ENCODE measurements at regions not wholly inside any gene's neighbourhood (a gene's known extent, or its start where the extent isn't known, plus 50 kb on each side); places are given as distances from the start of the nearest gene placed in this dataset.
"Not testable (repeated sequence)": the region's sequence is repeated elsewhere in the genome, so short reads cannot be mapped to it uniquely, and the experiment has no call there.

DNA sequence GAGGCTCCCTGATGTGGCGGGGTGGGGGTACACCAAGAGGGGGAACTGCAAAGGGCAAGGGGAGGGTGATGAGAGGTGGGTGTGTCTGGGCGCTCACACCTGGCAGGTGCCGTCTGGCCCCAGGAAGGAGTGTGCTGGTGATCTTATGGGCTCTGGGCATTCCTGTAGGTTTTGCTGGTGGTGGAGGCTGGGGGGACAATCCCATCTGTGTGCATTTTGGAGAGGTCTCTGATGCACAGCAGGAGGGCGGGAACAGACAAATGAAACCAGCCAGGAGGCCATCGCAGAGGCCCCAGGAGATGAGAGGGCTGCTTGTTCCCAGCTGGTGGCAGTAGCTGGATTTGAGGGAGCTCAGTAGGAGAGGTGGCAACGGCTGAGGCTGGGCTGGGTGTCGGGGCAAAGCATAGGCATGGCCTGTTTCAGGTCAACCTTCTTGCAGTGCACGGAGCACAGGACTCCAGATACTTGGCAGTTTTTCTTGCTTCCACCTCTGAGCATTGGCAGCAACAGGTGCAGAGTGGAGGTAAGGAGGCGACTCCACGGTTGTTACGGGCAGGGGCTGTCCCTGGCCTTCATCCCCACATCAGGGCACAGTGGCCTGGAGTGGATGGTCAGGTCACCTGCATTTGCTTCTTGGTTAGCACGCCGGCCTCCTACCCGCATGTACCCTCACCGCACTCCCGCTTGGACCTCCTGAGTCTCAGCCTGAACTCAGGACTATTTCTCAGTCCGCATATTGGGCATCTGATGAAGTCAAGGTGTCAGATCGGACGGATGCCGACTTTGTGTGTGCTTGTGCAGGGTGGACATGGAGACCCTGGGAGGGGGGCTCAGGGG, 194.2 kb upstream of the HDAC4 start:
- no peak for DNase-seq

GRCh38 chr2:239594019-239594771, 193.4 kb upstream of the HDAC4 start:
- DNase-seq: no peak

DNA sequence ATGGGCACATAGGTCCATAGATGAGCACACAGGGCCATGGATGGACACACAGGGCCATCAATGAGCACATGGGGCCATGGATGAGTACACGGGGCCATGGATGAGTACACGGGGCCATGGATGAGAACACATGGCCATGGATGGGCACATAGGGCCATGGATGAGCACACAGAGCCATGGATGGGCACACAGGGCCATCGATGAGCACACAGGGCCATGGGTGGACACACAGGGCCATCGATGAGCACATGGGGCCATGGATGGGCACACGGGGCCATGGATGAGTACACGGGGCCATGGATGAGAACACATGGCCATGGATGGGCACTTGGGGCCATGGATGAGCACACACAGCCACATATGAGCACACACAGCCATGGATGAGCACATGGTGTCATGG, 192.6 kb upstream of the HDAC4 start:
- no peak for DNase-seq

DNA sequence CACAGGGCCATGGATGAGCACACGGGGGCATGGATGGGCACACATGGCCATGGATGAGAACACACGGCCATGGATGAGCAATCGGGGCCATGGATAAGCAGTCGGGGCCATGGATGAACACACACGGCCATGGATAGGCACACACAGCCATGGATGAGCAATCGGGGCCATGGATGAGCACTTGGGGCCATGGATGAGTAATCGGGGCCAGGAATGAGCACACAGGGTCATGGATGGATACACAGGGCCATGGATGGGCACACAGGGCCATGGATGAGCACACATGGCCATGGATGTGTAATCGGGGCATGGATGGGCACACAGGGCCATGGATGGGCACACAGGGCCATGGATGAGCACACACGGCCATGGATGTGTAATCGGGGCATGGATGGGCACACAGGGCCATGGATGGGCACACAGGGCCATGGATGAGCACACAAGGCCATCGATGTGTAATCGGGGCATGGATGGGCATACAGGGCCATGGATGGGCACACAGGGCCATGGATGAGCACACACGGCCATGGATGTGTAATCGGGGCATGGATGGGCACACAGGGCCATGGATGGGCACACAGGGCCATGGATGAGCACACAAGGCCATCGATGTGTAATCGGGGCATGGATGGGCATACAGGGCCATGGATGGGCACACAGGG, 191.9 kb upstream of the HDAC4 start:
- not testable (repeated sequence) for DNase-seq

DNA sequence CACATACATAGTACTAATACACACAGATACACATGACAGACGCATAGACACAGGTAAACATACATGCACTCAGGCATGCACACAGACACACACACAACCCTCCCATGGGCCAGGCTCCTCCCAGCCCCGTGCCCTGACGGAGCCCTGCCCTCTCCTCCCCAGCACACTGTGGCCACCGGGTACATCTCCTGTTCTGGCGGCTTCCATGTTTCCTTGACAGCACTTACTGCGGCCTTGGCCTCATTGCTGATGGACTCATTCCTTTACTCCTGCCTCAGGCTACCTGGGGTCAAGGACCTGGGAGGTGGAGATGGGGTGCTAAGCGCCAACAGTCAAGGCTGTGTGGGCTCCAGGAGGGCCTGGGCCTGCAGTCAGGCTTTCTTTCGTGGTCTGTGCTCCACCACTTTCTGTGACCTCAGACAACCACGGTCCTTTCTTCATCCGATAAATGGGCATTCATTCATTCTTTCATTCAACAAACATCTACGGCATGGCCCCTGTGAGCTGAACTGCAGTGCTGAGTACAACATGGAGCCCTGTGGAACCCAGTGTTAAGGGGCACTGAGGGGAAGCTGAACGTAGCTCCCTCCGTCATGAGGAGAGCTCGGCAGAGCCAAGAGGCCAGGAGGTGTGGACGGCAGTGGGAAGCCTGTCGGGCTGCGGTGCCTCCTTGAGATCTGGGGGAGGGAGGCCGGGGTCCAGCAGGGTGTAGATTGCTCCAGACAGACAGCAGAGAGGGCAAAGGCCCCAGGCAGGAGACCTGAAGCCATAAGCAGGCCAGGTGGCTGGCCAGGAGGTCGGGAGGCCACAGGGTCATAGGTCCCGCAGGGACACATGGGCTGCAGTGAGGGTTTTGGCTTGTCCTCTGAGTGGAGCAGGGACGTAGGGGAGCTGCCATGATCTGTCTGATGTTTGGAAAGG, 190.4 kb upstream of the HDAC4 start:
- no peak for DNase-seq

- no peak for DNase-seq
These were observed 189.5 kb upstream of the HDAC4 start for GRCh38 chr2:239590276-239590675.

DNA sequence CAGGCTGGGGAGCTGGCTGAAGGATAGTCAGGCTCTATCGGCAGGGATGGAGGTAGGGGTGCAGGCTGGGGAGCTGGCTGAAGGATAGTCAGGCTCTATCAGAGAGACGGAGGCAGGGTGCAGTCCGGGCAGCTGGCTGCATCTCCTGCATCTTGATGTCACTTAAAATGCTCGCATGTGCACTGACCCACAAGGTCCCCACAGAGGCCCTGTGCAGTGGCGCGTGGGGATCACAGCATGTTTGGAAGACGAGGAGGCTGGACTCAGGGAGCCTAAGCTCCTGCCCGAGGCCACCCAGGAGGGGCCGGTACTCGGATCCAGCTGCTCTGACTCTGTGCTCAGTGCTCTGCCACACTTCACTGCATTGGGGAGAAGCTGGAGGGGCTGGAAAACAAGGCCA, 189.0 kb upstream of the HDAC4 start:
- no peak for DNase-seq

- no peak for DNase-seq
These were observed 188.5 kb upstream of the HDAC4 start for GRCh38 chr2:239589270-239589825.

DNA sequence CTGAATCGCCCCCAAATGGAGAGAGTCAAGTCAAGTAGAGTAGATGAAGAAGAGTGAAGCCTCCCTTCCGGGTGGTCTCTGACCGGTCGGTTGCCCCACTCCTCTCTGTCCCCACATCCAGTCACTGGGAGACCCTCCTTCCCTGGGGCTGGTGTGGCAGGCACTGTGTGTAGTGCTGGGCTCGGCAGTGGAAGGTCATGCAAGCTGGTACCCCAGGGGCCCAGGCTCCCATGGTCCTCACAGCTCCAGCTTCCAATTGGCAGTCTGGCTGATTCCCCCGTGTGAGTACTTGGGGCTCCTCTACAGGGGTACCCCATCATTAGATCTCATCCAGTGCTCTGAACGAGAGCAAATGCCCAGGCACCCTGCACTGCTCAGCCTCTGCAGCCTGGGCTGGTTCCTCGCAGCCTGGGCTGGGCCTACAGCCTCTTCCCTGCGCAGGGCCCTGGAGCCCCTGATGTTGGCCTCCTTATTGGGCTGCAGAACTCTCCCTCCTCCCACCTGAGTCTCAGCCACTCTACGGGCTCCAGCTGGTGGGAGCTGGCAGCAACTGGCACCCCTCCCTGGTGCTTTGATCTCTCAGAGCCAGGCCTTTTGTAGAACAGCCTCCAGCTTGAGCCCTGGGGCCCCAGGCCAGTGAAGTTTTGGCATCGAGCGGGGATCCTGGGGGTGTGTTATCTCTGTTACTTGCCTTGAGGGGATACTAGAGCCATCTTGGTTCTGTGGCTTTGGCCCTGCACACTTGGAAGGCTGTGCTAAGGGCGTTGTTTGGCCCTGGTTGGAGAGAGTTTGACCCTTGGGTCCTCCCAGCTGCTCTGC, 187.8 kb upstream of the HDAC4 start:
- no peak for DNase-seq

GRCh38 chr2:239587841-239588240, 187.0 kb upstream of the HDAC4 start:
- no peak for DNase-seq

DNA sequence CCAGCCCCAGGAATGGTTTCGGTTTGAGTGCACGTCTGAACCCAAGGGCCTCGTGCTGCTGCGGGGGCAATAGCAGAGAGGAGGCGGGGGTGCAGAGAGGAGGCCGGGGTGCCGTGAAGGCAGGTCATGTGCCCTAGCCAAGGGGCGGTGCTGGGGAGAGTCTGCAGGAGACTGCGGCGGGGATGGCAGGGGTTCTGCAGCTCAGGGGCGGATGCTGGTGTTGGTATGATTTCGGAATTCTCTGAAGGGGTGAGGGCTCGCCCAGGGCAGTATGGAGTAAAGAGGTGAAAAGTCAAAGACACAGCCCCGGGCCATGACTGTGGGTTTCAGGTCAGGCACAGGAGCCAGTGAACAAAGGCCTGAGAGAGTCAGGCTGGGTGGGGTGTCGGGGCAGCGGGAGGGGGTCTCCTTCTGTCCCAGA, 186.5 kb upstream of the HDAC4 start:
- no peak for DNase-seq

GRCh38 chr2:239586651-239587310, 186.0 kb upstream of the HDAC4 start:
- DNase-seq: no peak

DNA sequence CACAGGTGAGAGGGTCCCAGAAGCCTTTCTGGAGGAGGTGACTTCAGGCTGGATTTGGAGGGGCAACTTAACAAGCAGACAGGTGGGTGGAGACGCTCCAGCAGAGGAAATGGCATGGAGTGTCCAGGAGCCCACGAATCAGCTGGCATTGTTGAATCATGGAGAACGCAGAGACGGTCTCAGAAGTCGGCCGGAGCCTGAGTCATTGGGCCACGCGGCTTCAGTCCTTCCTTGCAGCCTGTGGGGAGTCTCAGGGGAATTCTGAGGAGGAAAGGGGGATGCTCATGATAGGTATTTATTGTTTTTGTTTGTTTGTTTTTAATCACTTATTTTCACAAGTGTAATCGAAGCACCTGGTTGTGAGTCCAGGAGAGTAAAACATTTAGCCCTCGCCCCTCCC, 184.6 kb upstream of the HDAC4 start:
- DNase-seq: no peak

- no peak for DNase-seq
These were observed 184.2 kb upstream of the HDAC4 start for GRCh38 chr2:239584986-239585385.

DNA sequence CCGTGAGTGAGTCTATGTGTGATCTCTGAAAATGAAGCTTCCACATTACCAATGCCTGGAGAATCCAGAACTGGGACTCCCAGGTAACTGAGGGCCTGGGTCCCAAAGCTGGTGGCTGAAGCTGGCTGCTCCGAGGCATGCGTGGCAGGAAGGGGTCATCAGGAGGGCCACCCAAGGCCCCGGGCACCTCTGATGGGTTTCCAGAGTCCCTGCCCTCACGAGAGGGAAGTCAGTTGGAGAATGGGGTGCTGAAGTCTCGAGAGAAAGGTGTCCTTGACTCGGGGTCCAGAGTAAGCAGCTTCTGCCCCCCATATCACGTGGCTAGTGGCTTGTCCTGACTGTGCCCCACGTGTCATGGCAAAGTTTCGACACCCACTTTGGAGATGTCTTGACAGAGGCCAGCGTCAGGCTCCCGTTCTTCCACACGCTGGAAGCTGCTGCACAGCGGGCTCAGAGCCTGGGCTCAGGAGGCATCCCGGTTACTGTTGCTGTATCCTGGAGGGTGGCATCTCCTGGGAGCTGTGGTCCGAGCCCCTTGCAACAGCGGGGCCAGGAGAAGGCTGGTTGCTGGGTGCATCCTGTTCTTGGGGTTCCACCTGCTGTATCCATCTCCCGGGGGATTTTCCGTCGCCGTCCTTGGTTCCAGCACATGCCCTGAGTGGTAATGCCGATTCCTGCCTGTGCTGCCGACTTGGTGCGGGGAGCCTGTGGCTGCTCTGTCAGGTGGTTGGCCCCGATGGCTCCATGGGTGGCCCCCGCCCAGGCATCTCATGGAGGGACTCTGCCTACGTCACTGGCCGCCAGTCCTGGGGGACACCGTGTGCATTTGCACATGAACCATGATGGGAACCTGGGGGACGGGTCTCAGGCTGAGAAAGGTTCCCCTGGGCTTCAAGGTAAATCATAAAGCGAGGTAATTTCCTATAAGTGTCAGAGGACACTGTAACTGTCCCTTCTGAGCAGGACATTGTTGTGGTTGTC, 183.3 kb upstream of the HDAC4 start:
- DNase-seq: no peak

DNA sequence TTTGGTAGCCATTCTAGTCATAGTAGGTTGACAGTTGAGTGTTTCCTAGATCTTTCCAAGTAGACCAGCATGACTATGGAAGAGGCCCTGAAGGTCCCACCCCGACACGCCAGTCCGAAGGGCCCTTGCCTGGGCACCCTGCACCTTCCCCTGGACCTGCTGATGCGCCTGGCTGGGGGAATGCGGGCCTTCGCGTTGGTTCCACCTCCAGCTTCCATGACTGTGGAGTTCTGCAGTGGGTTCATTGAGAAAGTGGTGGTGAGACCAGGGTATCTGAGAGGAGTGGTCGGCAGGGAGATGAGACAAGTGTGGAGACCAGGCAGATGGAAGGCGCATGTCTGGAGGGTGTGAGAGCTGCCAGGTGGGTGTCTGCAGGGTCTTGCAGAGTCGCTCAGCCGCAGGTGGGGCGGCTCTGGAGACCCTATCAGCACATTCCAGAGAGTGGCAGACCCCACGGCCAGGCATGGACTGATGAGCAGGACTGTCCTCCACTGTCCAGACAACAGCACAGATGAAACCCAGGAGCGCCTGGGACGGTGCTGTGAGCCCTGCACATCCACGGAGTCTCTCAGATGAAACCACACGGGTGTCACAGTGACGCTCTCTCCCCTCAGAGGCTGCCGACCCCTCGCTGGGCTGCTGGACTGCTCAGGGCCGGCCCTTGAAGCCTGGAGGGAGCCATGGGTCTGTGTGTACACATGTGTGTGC, 182.5 kb upstream of the HDAC4 start:
- DNase-seq: no peak

DNA sequence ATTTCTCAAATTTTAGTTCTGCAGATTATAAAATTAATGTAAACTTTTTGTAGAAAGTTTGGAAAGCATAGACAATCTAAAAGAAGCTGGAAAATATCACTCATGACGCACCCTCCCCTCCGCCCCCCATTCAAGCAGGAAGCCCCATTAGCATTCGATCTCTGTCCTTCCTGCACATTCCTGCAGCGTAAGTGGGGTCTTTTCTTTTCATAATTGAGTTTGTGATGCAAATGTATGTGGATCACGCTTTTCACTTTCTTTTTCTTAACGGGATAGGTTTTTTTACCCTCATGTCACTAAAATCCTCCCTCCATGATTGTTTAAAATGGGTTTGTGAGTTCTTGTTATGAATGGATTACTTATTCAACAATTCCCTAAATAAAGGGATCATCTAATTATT, 181.7 kb upstream of the HDAC4 start:
- no peak for DNase-seq

DNA sequence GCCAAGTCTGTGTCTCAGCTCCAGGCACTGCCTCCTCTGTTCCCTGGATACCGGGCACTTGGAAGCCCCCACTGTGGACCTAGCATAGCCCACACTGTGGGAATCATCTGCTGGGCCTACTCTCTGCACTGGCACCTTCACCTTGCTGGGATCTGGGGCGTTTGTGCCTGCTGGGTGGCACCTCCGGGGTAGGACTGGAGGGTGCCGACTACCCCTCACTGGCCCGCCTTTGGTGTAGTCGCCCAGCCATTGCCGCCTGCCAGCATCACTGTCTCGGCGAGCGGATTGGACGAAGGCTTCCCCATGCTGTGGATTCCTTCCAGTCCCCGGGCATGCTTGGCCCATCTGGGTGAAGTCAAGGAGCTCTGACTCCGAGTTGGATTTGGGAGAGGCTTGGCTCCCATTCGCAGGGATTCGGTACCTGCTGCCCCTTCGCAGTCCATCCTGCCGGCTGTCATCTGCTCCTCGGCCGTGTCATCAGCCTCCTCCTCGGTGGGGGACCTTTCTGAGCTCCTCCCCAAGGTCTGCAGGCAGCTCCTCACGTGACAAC, 180.6 kb upstream of the HDAC4 start:
- DNase-seq: no peak

DNA sequence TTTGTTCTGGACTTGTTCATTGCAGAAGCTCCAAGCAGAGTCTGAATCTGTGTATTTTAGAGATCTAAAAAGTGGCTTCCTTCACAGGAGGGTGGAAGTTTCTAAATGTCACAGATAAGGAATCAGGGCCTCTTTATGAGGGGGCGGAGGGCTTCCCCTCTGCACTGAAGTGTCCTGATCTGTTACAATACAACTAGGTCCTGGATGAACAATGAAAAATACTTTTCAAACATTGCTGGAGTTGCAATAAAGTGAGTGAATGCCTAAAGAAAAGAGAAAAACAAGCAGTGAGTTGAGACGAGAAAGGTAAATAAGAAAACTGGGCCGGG, 179.3 kb upstream of the HDAC4 start:
- DNase-seq: no peak
